ENCODE measurements at regions not wholly inside any gene's neighbourhood (a gene's known extent, or its start where the extent isn't known, plus 50 kb on each side); places are given as distances from the start of the nearest gene placed in this dataset.
"Not testable (repeated sequence)": the region's sequence is repeated elsewhere in the genome, so short reads cannot be mapped to it uniquely, and the experiment has no call there.

DNA sequence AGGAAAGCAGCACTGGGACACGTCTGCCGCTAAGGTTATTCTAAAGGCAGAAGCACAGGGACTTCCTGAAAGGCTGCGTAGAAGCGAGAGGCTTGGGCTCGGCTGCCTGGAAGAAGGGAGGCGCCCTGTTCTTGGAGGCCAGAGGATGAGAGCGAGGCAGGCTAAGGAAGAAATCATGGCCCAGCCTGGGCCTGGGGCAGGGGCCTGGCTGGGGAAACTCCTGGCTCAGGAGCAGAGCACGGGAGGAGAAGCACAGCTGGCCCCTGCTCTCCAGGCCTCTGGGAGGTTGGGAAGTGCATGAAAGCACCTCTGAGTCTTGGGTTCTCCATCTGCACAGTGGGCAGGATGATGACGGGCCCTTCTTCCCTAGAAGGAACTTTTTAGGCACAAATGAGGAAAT lies 66.0 kb upstream of the SFSWAP start:
- not testable (repeated sequence) for TF ChIP-seq POLR2A (IDR thresholded peaks at IDR 0.05; ENCODE audit: low read depth, low read length); POLR2AphosphoS5 (IDR thresholded peaks at IDR 0.05; ENCODE audit: low read depth, low read length); TAF1 (IDR thresholded peaks at IDR 0.05; ENCODE audit: borderline replicate concordance, low read depth, low read length)

Data from GM12892 (cell line).